ENCODE measurements at regions not wholly inside any gene's neighbourhood (a gene's known extent, or its start where the extent isn't known, plus 50 kb on each side); places are given as distances from the start of the nearest gene placed in this dataset.
"Not testable (repeated sequence)": the region's sequence is repeated elsewhere in the genome, so short reads cannot be mapped to it uniquely, and the experiment has no call there.

DNA sequence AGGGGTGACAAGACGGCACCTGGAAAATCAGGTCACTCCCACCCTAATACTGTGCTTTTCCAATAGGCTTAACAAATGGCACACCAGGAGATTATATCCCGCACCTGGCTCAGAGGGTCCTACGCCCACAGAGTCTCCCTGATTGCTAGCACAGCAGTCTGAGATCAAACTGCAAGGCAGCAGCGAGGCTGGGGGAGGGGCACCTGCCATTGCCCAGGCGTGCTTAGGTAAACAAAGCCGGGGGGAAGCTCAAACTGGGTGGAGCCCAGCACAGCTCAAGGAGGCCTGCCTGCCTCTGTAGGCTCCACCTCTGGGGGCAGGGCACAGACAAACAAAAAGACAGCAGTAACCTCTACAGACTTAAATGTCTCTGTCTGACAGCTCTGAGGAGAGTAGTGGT lies 87.4 kb upstream of the PCED1B start:
- 79% methylated on average over 2 of the region's 6 CpGs for WGBS (ENCODE audit: insufficient coverage)
- H3K9me3 Mint-ChIP-seq: peaks cover 8 to 17% (median 14%) of the 10 kb centered on the region in 3 donors
- H3K27ac Mint-ChIP-seq; H3K36me3 ChIP-seq (ENCODE audit: control insufficient read depth in 2 of 2, extremely low read depth in 1 of 2, insufficient read depth in 1 of 2, low read length in 1 of 2); DNase-seq; H3K9me3 ChIP-seq; H3K27me3 ChIP-seq (replicated peaks in 1 of 2; ENCODE audit: control insufficient read depth in 2 of 2, extremely low read depth in 1 of 2, insufficient read depth in 2 of 2, low read length in 1 of 2); ATAC-seq (replicated peaks in 1 of 4); H3K4me3 ChIP-seq (ENCODE audit: control insufficient read depth in 1 of 2, extremely low read depth in 1 of 2, low read length in 1 of 2); H3K27ac ChIP-seq (ENCODE audit: low read length); CTCF ChIA-PET; H3K4me1 Mint-ChIP-seq; H3K4me3 Mint-ChIP-seq; POLR2A ChIA-PET; H3K4me1 ChIP-seq (ENCODE audit: control insufficient read depth in 1 of 2, extremely low read depth in 1 of 2, insufficient read depth in 2 of 2, low read length in 2 of 2): not testable (repeated sequence)
- peaks cover 9 to 18% of the 10 kb centered on the region in 2 donors for H3K27me3 Mint-ChIP-seq
- peaks cover 12% of the 10 kb centered on the region for H3K36me3 Mint-ChIP-seq

DNA sequence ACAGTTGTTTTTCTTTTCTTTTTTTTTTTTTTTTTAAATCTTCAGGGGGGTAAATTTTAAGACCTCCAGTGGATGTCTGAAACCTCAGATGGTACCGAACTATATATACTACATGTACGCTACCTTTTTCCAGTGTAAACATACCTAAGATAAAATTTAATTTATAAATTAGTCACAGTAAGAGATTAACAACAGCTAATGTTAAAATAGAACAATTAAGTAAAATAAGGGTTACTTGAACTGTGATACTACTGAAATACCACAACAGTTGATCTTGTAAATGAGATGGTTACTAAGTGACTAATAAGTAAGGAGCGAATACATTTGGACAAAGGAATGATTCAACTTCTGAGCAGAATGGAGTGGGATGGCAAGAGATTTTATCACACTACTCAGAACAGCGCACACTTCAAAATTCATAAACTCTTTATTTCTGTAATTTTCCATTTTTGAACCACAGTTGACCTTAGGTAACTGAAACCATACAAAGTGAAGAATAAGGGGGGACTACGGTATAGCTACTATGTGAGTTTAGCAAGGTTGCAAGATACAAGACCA lies 80.5 kb upstream of the PCED1B start:
- no peak overlapping the region for H3K4me3 ChIP-seq (ENCODE audit: control insufficient read depth in 1 of 2, extremely low read depth in 1 of 2, low read length in 1 of 2)
- ChIA-PET CTCF (interaction anchor here (0.6 to 0.7 kb wide), 3 partner anchors 20 to 313 kb away, joined by 3 to 4 read pairs (median 3); no protein-coding TSS in a partner anchor), POLR2A (interaction anchor here in 1 of 2 donors (0.7 kb wide), 1 partner anchor 15 kb away, joined by 8 read pairs; no protein-coding TSS in a partner anchor)
- Mint-ChIP-seq H3K4me3 (no peak overlapping the region), H3K27ac (no peak overlapping the region), H3K27me3 (peaks cover 4 to 8% of the 10 kb centered on the region in 2 donors), H3K9me3 (no peaks in the 10 kb centered on the region), H3K36me3 (no peaks in the 10 kb centered on the region), H3K4me1 (no peaks in the 10 kb centered on the region)
- no peaks in the 10 kb centered on the region for H3K9me3 ChIP-seq
- WGBS (ENCODE audit: insufficient coverage): no CpG with 5 or more reads among the region's 5 CpGs
- H3K4me1 ChIP-seq (ENCODE audit: control insufficient read depth in 1 of 2, extremely low read depth in 1 of 2, insufficient read depth in 2 of 2, low read length in 2 of 2): no peaks in the 10 kb centered on the region
- peaks cover 0 to 4% of the 10 kb centered on the region in 2 experiments for H3K27me3 ChIP-seq (replicated peaks in 1 of 2; ENCODE audit: control insufficient read depth in 2 of 2, extremely low read depth in 1 of 2, insufficient read depth in 2 of 2, low read length in 1 of 2)
- no peaks in the 10 kb centered on the region for H3K36me3 ChIP-seq (ENCODE audit: control insufficient read depth in 2 of 2, extremely low read depth in 1 of 2, insufficient read depth in 1 of 2, low read length in 1 of 2)
- ATAC-seq (replicated peaks in 1 of 4) (no peak), DNase-seq (no peak)
- no peak overlapping the region for H3K27ac ChIP-seq (ENCODE audit: low read length)

DNA sequence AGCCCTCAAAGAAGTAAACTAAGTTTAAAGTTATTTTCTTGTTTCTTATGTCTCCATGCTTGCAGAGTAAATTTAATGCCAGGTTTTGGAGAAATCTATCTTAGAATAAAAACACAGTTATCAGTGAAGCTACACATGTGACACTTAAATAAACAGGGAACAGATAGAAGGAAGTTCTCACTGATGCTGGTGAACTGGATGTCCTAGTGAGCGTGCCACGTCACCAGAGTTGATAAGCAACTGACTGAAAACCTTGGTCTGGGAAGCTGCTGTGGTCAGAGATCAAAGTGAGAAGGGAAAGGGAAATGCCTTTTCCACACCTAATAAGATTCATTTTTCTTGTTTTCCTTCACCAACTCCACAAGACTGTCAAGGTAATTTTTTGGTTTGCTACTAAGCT lies 74.8 kb upstream of the PCED1B start:
- no CpG with 5 or more reads among the region's 2 CpGs for WGBS (ENCODE audit: insufficient coverage)
- Histone ChIP-seq H3K27me3 (replicated peaks in 1 of 2; ENCODE audit: control insufficient read depth in 2 of 2, extremely low read depth in 1 of 2, insufficient read depth in 2 of 2, low read length in 1 of 2) (peaks cover 0 to 4% of the 10 kb centered on the region in 2 experiments), H3K4me1 (ENCODE audit: control insufficient read depth in 1 of 2, extremely low read depth in 1 of 2, insufficient read depth in 2 of 2, low read length in 2 of 2) (no peaks in the 10 kb centered on the region), H3K9me3 (no peaks in the 10 kb centered on the region), H3K27ac (ENCODE audit: low read length) (no peak overlapping the region), H3K36me3 (ENCODE audit: control insufficient read depth in 2 of 2, extremely low read depth in 1 of 2, insufficient read depth in 1 of 2, low read length in 1 of 2) (no peaks in the 10 kb centered on the region), H3K4me3 (ENCODE audit: control insufficient read depth in 1 of 2, extremely low read depth in 1 of 2, low read length in 1 of 2) (no peak overlapping the region)
- Mint-ChIP-seq H3K27ac (no peak overlapping the region), H3K4me3 (no peak overlapping the region), H3K4me1 (no peaks in the 10 kb centered on the region), H3K27me3 (peaks cover 19 to 27% of the 10 kb centered on the region in 2 donors), H3K9me3 (no peaks in the 10 kb centered on the region), H3K36me3 (no peaks in the 10 kb centered on the region)
- ATAC-seq (replicated peaks in 1 of 4) (no peak), DNase-seq (no peak)
- ChIA-PET POLR2A (no interaction called here), CTCF (interaction anchor here in 1 of 2 donors (0.5 kb wide), 1 partner anchor 1647 kb away, joined by 3 read pairs; no protein-coding TSS in a partner anchor)

DNA sequence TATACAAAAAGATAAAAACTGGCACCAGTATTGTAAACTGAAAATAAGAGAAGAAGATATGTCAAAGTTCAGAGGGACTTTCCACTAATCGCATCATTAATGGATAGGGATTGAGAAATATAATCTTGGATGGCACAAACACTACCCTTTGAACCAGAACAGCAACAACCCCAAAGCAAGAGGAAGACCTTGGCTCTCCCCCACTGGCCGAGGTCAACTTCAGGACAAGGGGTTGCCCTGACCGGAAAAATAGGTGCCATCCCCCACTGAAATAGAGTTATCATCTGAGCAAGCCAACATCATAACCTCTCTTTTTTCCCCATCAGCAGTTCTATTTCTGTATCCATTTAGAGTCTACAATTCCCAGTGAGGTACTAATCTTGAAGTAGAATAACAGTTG lies 72.4 kb upstream of the PCED1B start:
- no peaks in the 10 kb centered on the region for H3K4me1 Mint-ChIP-seq
- Histone ChIP-seq H3K9me3 (no peaks in the 10 kb centered on the region), H3K4me3 (ENCODE audit: control insufficient read depth in 1 of 2, extremely low read depth in 1 of 2, low read length in 1 of 2) (no peak overlapping the region), H3K27ac (ENCODE audit: low read length) (no peak overlapping the region), H3K36me3 (ENCODE audit: control insufficient read depth in 2 of 2, extremely low read depth in 1 of 2, insufficient read depth in 1 of 2, low read length in 1 of 2) (no peaks in the 10 kb centered on the region), H3K27me3 (replicated peaks in 1 of 2; ENCODE audit: control insufficient read depth in 2 of 2, extremely low read depth in 1 of 2, insufficient read depth in 2 of 2, low read length in 1 of 2) (peaks cover 0 to 4% of the 10 kb centered on the region in 2 experiments), H3K4me1 (ENCODE audit: control insufficient read depth in 1 of 2, extremely low read depth in 1 of 2, insufficient read depth in 2 of 2, low read length in 2 of 2) (no peaks in the 10 kb centered on the region)
- H3K9me3 Mint-ChIP-seq: no peaks in the 10 kb centered on the region
- no peaks in the 10 kb centered on the region for H3K36me3 Mint-ChIP-seq
- H3K4me3 Mint-ChIP-seq: no peak overlapping the region
- POLR2A ChIA-PET: no interaction called here
- ATAC-seq (replicated peaks in 1 of 4) (no peak), DNase-seq (no peak)
- CTCF ChIA-PET: no interaction called here
- H3K27ac Mint-ChIP-seq: no peak overlapping the region
- peaks cover 22 to 23% of the 10 kb centered on the region in 2 donors for H3K27me3 Mint-ChIP-seq
- WGBS (ENCODE audit: insufficient coverage): 60% methylated on average over 1 of the region's 3 CpGs

DNA sequence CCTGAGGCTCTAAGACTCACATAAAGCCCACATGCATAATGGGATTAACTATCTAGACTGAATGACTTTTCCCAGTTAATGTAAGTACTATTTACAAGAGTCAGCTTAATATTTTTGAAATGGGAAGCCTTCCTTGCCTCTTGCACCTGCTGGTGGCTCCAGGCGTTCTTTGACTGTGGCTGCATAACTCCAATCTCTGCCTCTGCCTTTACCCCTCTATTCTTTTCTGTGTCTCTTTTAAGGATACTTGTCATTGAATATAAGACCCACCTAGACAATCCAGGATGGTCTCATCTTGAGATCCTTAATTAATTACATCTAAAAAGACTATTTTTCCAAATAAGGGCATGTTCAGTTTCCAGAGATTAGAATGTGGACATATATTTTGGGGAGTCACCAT lies 66.9 kb upstream of the PCED1B start:
- DNase-seq (no peak), ATAC-seq (replicated peaks in 1 of 4) (no peak)
- ChIA-PET POLR2A (no interaction called here), CTCF (no interaction called here)
- H3K4me1 Mint-ChIP-seq: no peaks in the 10 kb centered on the region
- Histone ChIP-seq H3K27me3 (replicated peaks in 1 of 2; ENCODE audit: control insufficient read depth in 2 of 2, extremely low read depth in 1 of 2, insufficient read depth in 2 of 2, low read length in 1 of 2) (no peaks in the 10 kb centered on the region), H3K4me3 (ENCODE audit: control insufficient read depth in 1 of 2, extremely low read depth in 1 of 2, low read length in 1 of 2) (no peak overlapping the region), H3K36me3 (ENCODE audit: control insufficient read depth in 2 of 2, extremely low read depth in 1 of 2, insufficient read depth in 1 of 2, low read length in 1 of 2) (no peaks in the 10 kb centered on the region), H3K27ac (ENCODE audit: low read length) (no peak overlapping the region), H3K4me1 (ENCODE audit: control insufficient read depth in 1 of 2, extremely low read depth in 1 of 2, insufficient read depth in 2 of 2, low read length in 2 of 2) (no peaks in the 10 kb centered on the region), H3K9me3 (no peaks in the 10 kb centered on the region)
- H3K27me3 Mint-ChIP-seq: peaks cover 15 to 18% of the 10 kb centered on the region in 2 donors
- no peak overlapping the region for H3K4me3 Mint-ChIP-seq
- no peaks in the 10 kb centered on the region for H3K9me3 Mint-ChIP-seq
- no peaks in the 10 kb centered on the region for H3K36me3 Mint-ChIP-seq
- no peak overlapping the region for H3K27ac Mint-ChIP-seq
- no CpG with 5 or more reads among the region's 1 CpG for WGBS (ENCODE audit: insufficient coverage)

DNA sequence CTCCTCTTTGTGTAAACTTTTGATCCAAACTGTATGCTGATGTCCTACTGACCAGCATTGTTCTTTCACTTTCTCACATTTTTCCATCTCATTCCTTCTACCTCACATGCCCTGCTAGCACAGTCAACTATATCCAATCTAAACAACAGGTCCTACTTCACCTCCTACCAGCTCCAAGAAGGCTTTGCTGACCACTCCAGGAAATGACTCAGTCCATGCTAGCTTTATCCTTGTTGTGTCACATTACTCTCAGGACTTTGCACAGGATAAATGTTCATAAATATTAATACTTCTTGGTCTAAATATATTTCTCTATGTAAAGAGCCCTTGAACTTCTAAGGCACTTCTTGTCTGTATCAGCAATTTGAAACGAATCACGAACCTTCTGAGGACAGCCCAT lies 64.9 kb upstream of the PCED1B start:
- Histone ChIP-seq H3K9me3 (no peaks in the 10 kb centered on the region), H3K4me1 (ENCODE audit: control insufficient read depth in 1 of 2, extremely low read depth in 1 of 2, insufficient read depth in 2 of 2, low read length in 2 of 2) (no peaks in the 10 kb centered on the region), H3K4me3 (ENCODE audit: control insufficient read depth in 1 of 2, extremely low read depth in 1 of 2, low read length in 1 of 2) (no peak overlapping the region), H3K36me3 (ENCODE audit: control insufficient read depth in 2 of 2, extremely low read depth in 1 of 2, insufficient read depth in 1 of 2, low read length in 1 of 2) (no peaks in the 10 kb centered on the region), H3K27me3 (replicated peaks in 1 of 2; ENCODE audit: control insufficient read depth in 2 of 2, extremely low read depth in 1 of 2, insufficient read depth in 2 of 2, low read length in 1 of 2) (peaks cover 0 to 3% of the 10 kb centered on the region in 2 experiments), H3K27ac (ENCODE audit: low read length) (no peak overlapping the region)
- Mint-ChIP-seq H3K4me3 (no peak overlapping the region), H3K27ac (no peak overlapping the region), H3K36me3 (no peaks in the 10 kb centered on the region), H3K27me3 (peaks cover 19 to 31% of the 10 kb centered on the region in 2 donors), H3K9me3 (no peaks in the 10 kb centered on the region), H3K4me1 (no peaks in the 10 kb centered on the region)
- ATAC-seq (replicated peaks in 1 of 4) (no peak), DNase-seq (no peak)
- CTCF ChIA-PET: interaction anchor here in 1 of 2 donors (0.6 kb wide), 1 partner anchor 885 kb away, joined by 3 read pairs; no protein-coding TSS in a partner anchor
- no CpG with 5 or more reads among the region's 2 CpGs for WGBS (ENCODE audit: insufficient coverage)
- POLR2A ChIA-PET: interaction anchor here (0.5 to 0.6 kb wide), 2 partner anchors 51 to 564 kb away, joined by 3 to 5 read pairs; no protein-coding TSS in a partner anchor

Data from T-cell (primary cell).